Astrocyte of the spinal cord (primary cell): ENCODE measurements at regions not wholly inside any gene's neighbourhood (a gene's known extent, or its start where the extent isn't known, plus 50 kb on each side); places are given as distances from the start of the nearest gene placed in this dataset.

Experiments used
- DNase-seq: peaks from one replicate; pipeline ENCODE4 v3.0.0; 2011; ENCODE audit warnings: low read depth, low spot score
- H3K4me3 ChIP-seq: 2 replicates; pipeline ENCODE4 v1.5.1; 2011; ENCODE audit warnings: low read depth, mild to moderate bottlenecking, low read length, moderate library complexity
- in situ Hi-C: cut with HindIII; loops from 2 replicates; pipeline ENCODE4 v1.10.0; 2017; ENCODE audit warnings: low sequenced_read_pairs
- TF ChIP-seq, protein P1 (sequence below): IDR thresholded peaks from 2 replicates; pipeline ENCODE4 v1.5.1; 2012; ENCODE audit warnings: low read depth, mild to moderate bottlenecking, low read length, inconsistent platforms

DNA sequence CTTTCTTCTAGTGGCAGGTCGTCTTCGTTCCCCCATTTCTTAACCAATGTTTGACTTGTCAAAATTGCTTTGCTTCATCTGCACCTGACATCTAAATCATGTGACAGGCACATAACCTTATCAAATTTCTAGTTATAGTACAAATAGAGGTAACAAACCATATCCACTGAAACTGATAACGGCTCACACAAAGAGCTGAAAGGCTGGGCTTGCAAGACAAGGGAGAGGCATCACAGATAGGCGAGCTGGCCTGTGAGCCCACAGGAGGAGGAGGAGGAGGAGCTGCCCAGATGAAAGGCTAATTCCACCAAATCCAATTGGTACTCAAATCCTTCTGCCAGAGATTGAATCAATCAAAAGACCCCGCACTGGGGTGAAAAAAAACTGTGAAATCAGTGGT lies 80.2 kb upstream of the NEBL start:
- H3K4me3 ChIP-seq = no peak overlapping the region
- TF ChIP-seq, protein P1, sequence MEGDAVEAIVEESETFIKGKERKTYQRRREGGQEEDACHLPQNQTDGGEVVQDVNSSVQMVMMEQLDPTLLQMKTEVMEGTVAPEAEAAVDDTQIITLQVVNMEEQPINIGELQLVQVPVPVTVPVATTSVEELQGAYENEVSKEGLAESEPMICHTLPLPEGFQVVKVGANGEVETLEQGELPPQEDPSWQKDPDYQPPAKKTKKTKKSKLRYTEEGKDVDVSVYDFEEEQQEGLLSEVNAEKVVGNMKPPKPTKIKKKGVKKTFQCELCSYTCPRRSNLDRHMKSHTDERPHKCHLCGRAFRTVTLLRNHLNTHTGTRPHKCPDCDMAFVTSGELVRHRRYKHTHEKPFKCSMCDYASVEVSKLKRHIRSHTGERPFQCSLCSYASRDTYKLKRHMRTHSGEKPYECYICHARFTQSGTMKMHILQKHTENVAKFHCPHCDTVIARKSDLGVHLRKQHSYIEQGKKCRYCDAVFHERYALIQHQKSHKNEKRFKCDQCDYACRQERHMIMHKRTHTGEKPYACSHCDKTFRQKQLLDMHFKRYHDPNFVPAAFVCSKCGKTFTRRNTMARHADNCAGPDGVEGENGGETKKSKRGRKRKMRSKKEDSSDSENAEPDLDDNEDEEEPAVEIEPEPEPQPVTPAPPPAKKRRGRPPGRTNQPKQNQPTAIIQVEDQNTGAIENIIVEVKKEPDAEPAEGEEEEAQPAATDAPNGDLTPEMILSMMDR = no peak
- in situ Hi-C loops = no loop called here
- no peak for DNase-seq

DNA sequence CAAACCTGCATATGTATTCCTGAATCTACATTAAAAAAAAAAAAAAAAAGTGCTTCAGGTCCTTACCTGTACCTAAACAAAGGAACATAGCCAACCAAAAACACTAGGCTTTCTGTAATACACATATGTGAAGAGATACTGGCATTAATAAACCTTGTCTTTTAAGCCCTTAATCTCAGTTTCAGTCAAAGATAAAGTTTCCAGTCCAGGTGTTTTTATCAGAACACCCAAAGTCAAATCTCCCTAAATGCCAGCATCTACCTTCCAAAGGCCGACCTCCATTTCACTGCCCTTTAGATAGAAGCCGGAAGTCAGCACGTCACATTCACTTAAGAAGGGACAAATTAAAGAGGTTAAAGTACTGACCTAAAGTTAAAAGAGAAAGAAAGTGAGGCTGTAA lies 79.8 kb upstream of the NEBL start:
- in situ Hi-C loops = no loop called here
- H3K4me3 ChIP-seq = no peak overlapping the region
- TF ChIP-seq, protein P1 = no peak
- DNase-seq = no peak

DNA sequence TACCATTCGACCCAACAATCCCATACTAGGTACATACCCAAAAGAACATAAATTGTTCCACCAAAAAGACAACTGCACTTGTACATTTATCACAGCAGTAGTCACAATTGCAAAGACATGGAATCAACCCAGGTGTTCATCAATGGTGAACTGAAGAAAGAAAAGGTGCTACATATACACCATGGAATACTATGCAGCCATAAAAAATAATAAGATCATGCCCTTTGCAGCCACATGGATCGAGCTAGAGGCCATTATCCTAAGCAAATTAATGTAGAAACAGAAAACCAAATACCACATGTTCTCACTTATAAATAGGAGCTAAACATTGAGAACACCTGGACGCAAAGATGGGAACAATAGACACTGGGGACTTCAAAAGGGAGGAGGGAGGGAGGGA lies 79.3 kb upstream of the NEBL start:
- DNase-seq = no peak
- no peak overlapping the region for H3K4me3 ChIP-seq
- TF ChIP-seq, protein P1 = no peak
- in situ Hi-C loops = no loop called here

DNA sequence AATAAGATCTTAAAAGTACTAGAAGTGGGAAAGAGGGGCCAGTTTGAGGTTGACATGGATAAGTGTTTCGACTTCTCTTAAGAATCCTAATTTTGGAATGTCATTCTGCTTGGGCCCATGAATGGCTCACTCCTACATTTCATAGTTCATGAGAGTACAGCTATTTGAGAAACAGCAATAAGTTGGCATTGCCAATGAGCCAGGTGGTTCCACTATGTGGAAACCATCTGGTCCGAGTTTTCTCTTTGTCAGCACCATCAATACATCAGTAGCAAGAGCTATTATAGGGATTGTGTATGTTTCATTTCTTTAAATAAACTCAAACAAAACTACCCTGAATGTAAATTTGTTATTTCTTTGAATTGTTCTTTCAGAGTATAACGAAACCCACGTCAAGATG lies 78.1 kb upstream of the NEBL start:
- TF ChIP-seq, protein P1 = no peak
- no peak overlapping the region for H3K4me3 ChIP-seq
- DNase-seq = no peak
- in situ Hi-C loops = no loop called here

DNA sequence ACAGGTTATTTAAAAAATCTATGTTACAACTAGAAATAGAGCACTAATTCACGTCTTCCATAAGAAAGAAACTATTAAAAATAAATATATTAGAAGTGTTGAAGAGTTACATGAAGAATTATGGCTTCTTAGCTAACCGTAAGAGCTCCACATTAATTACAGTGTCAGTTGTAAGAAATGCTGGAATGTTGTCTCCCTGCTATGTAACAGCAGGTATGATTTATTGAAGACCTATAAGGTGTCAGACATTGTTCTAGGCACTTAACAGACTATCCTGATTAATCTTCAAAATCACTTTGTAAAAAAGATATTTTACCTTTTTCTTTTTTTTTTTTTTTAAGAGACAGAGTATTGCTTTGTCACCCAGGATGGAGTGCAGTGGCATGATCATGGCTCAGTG lies 75.8 kb upstream of the NEBL start:
- no peak for DNase-seq
- TF ChIP-seq, protein P1 = no peak
- in situ Hi-C loops = no loop called here
- no peak overlapping the region for H3K4me3 ChIP-seq

DNA sequence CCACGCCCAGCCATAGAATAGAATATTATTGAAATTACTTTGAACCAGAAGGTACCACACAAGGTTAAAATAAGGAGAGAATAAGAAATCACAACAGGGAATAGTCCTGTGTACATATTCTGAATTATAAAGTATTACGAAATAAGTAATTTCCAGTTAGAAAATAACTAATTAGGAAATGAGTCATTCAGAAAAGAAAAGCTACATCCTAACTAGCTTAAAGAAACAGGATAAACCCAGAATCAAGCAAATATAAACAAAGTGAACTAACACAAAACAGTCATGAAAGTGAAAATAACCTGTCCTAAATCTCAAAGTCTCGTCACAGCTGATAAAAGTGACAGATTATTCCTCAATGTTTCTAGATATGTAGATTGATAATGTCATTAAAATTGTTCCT lies 74.8 kb upstream of the NEBL start:
- in situ Hi-C loops = no loop called here
- no peak overlapping the region for H3K4me3 ChIP-seq
- TF ChIP-seq, protein P1 = no peak
- no peak for DNase-seq

DNA sequence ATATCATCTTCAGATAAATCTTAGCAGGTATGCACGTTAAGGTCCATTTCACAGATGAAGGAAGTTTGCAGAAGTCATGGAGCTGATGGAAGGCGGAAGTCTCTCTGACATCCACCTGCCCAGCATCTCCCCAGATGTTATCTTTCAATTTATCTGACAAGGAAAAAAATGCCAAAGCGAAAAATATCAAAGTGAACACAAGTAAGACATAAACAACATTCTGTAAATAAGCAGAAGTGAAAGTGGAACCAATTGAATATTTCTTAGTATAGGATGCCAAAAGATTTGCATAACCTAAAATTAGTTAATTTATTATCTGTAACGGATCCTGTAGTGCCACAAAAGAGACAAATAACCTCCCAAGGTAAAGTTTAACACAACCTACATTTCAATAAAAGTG lies 73.6 kb upstream of the NEBL start:
- TF ChIP-seq, protein P1 = no peak
- in situ Hi-C loops = no loop called here
- DNase-seq = no peak
- H3K4me3 ChIP-seq = no peak overlapping the region
